22Rv1 (cell line): ENCODE measurements at regions not wholly inside any gene's neighbourhood (a gene's known extent, or its start where the extent isn't known, plus 50 kb on each side); places are given as distances from the start of the nearest gene placed in this dataset.
"Not testable (repeated sequence)": the region's sequence is repeated elsewhere in the genome, so short reads cannot be mapped to it uniquely, and the experiment has no call there.

ENCODE experiments used
- CTCF ChIP-seq: fragments of 450-650 bp; IDR thresholded peaks from 2 replicates; pipeline ENCODE4 v1.5.1; 2017; ENCODE audit warnings: mild to moderate bottlenecking
- ZFX ChIP-seq: fragments of 450-650 bp; IDR thresholded peaks from 2 replicates; pipeline ENCODE4 v1.6.1; 2017; ENCODE audit warnings: antibody characterized with exemption, borderline replicate concordance

GRCh38 chr2:153534590-153534989, 56.0 kb upstream of the RPRM start:
- TF ChIP-seq CTCF, ZFX: not testable (repeated sequence)
